ENCODE measurements at regions not wholly inside any gene's neighbourhood (a gene's known extent, or its start where the extent isn't known, plus 50 kb on each side); places are given as distances from the start of the nearest gene placed in this dataset.

- no peak for TF ChIP-seq CTCF (IDR thresholded peaks at IDR 0.05; ENCODE audit: borderline replicate concordance, extremely low read depth, low read length, poor library complexity, severe bottlenecking)
- no peak for TF ChIP-seq EZH2 (IDR thresholded peaks at IDR 0.05; ENCODE audit: borderline replicate concordance, low read depth, low read length, severe bottlenecking)
These were observed 635.6 kb upstream of the ALCAM start for GRCh38 chr3:104731074-104731473.
